ENCODE measurements at regions not wholly inside any gene's neighbourhood (a gene's known extent, or its start where the extent isn't known, plus 50 kb on each side); places are given as distances from the start of the nearest gene placed in this dataset.

DNA sequence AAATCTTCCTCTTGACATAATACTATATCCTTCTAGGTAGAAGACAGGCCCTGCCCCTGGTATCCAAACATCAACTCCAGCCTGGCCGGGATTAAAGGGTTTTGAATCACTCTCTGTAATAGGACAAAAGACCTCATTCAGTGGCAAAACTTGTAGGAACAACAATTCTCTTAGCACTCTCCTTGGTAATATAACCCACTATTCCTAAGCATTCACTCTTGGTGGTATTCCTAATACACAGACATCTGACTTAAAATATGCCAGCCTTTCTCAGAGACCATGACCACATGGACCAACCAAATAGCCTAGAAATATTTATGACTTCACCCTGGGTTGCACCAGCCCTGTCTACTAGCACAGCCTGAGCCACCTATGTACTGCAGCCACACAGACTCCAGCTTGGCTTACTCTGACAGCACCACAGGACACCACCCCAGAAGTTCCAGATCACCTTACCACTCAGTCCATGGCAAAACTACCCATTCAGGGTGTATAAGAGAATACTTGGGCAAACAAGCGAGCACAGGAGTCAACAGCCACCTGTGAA lies 244.9 kb upstream of the NEBL start:
- Mint-ChIP-seq H3K36me3 (ENCODE audit: low read depth, unreplicated experiment) (no peaks in the 10 kb centered on the region), H3K4me1 (ENCODE audit: unreplicated experiment) (peaks cover 2% of the 10 kb centered on the region), H3K27me3 (ENCODE audit: unreplicated experiment) (peaks cover 1% of the 10 kb centered on the region), H3K9me3 (ENCODE audit: unreplicated experiment) (no peaks in the 10 kb centered on the region), H3K4me3 (ENCODE audit: unreplicated experiment) (no peak overlapping the region), H3K27ac (ENCODE audit: unreplicated experiment) (no peak overlapping the region)
- TF ChIP-seq, protein P1, sequence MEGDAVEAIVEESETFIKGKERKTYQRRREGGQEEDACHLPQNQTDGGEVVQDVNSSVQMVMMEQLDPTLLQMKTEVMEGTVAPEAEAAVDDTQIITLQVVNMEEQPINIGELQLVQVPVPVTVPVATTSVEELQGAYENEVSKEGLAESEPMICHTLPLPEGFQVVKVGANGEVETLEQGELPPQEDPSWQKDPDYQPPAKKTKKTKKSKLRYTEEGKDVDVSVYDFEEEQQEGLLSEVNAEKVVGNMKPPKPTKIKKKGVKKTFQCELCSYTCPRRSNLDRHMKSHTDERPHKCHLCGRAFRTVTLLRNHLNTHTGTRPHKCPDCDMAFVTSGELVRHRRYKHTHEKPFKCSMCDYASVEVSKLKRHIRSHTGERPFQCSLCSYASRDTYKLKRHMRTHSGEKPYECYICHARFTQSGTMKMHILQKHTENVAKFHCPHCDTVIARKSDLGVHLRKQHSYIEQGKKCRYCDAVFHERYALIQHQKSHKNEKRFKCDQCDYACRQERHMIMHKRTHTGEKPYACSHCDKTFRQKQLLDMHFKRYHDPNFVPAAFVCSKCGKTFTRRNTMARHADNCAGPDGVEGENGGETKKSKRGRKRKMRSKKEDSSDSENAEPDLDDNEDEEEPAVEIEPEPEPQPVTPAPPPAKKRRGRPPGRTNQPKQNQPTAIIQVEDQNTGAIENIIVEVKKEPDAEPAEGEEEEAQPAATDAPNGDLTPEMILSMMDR (IDR thresholded peaks at IDR 0.05; ENCODE audit: unreplicated experiment): no peak
- no peak for DNase-seq (ENCODE audit: low spot score)

DNA sequence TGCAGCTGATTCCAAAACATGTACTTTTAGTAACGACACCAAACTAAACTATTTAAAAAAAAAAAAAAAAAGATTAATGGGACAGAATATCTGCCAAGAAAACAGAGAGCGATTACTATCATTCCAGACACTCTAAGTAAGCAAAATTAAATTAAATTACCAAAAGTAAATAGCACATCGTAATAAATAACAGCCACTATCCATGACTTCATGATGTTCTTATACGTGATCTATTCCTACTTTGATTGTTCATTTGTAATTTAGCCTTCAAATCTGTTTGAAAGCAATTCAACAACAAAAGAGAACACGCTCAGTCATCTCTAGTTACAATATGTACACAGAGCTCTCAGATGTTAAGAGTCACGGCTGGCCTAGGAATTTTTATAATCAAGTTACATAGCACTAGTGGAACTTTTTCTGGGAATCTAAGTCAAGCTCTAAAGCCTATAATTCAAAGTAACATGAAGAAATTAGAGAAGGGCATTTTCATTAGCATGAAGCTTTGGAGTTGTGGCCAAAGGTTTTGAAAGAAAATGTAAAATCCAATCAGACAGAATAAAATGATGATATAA lies 241.7 kb upstream of the NEBL start:
- Mint-ChIP-seq H3K27ac (ENCODE audit: unreplicated experiment) (no peak overlapping the region), H3K9me3 (ENCODE audit: unreplicated experiment) (no peaks in the 10 kb centered on the region), H3K4me1 (ENCODE audit: unreplicated experiment) (peaks cover 2% of the 10 kb centered on the region), H3K4me3 (ENCODE audit: unreplicated experiment) (no peak overlapping the region), H3K36me3 (ENCODE audit: low read depth, unreplicated experiment) (no peaks in the 10 kb centered on the region), H3K27me3 (ENCODE audit: unreplicated experiment) (peaks cover 1% of the 10 kb centered on the region)
- no peak for DNase-seq (ENCODE audit: low spot score)
- TF ChIP-seq, protein P1 (IDR thresholded peaks at IDR 0.05; ENCODE audit: unreplicated experiment): no peak

DNA sequence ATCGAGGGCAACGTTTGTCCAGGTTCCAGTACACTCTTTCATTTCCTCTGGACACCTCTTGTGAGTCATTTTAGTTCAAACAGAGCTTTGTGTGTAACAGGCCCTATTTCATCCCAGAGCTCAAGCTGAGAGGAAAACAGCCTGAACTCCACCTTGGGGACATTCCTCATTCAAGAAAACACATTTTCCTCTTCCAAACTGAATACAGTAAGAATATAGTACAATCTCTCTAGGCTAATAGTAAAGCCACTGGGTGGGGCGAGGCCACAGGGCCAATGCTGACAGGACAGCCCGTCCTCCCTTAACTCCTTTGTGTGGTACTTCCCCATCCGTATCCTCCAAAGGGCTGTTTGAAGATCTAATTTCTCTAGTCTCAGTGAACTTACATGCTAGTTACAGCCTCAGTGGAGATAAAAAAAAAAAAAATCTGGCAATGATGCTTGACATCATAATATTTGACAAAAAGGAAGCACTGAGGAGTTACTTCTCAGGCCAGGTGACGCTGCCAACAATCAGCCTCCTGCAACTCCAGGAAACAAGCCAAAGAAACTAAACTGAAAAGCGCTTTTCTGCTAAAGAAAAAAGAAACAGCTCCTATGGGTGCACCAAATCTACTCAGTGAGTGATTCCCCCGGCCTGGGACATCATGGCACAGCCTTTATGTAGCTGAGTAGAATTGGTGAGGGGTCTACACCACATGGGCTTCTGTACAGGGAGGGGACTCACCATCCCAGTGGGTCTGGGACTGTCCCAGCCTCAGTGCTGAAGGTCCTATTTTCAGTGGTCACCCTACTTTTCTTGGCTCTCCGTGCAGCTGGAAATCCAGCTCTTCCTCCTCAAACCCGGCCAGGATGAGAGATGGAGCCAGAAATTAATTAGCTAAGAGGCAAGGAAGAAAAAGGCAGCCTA lies 238.2 kb upstream of the NEBL start:
- no peak overlapping the region for H3K27ac Mint-ChIP-seq (ENCODE audit: unreplicated experiment)
- H3K36me3 Mint-ChIP-seq (ENCODE audit: low read depth, unreplicated experiment): no peaks in the 10 kb centered on the region

DNA sequence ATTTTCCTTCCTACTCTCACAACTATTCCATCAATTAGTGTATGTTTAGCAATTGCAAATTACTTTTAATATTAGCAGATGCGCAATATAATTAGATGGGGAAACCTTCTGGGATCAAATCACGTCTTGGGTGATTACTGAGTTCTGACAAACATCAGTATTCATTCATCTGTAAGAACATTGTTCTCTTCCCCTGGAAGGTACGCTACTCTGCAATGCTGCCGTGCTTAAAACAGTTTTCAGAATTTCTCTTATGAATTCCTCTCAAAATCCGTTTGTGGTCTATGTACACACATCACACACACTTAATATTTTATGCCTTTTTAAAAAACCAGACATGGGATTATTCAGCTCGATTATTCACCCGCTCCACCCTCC lies 237.5 kb upstream of the NEBL start:
- TF ChIP-seq, protein P1 (IDR thresholded peaks at IDR 0.05; ENCODE audit: unreplicated experiment): no peak
- DNase-seq (ENCODE audit: low spot score): no peak
- Mint-ChIP-seq H3K27ac (ENCODE audit: unreplicated experiment) (no peak overlapping the region), H3K4me3 (ENCODE audit: unreplicated experiment) (no peak overlapping the region), H3K4me1 (ENCODE audit: unreplicated experiment) (peaks cover 2% of the 10 kb centered on the region), H3K36me3 (ENCODE audit: low read depth, unreplicated experiment) (no peaks in the 10 kb centered on the region), H3K27me3 (ENCODE audit: unreplicated experiment) (peaks cover 1% of the 10 kb centered on the region), H3K9me3 (ENCODE audit: unreplicated experiment) (no peaks in the 10 kb centered on the region)

More for the DNA sequence above, 238.2 kb upstream of the NEBL start:
- DNase-seq (ENCODE audit: low spot score): no peak
- TF ChIP-seq, protein P1 (IDR thresholded peaks at IDR 0.05; ENCODE audit: unreplicated experiment): no peak
- Mint-ChIP-seq H3K9me3 (ENCODE audit: unreplicated experiment) (no peaks in the 10 kb centered on the region), H3K27me3 (ENCODE audit: unreplicated experiment) (peaks cover 1% of the 10 kb centered on the region), H3K4me1 (ENCODE audit: unreplicated experiment) (peaks cover 2% of the 10 kb centered on the region), H3K4me3 (ENCODE audit: unreplicated experiment) (no peak overlapping the region)
